ENCODE measurements at regions not wholly inside any gene's neighbourhood (a gene's known extent, or its start where the extent isn't known, plus 50 kb on each side); places are given as distances from the start of the nearest gene placed in this dataset.
"Not testable (repeated sequence)": the region's sequence is repeated elsewhere in the genome, so short reads cannot be mapped to it uniquely, and the experiment has no call there.

GRCh38 chr3:8170971-8171508 lies 330.6 kb upstream of the LMCD1 start:
- Mint-ChIP-seq H3K9me3 (no peaks in the 10 kb centered on the region), H3K4me1 (no peaks in the 10 kb centered on the region), H3K27ac (no peak overlapping the region), H3K4me3 (no peak overlapping the region), H3K27me3 (no peaks in the 10 kb centered on the region)
- DNase-seq (no peak), ATAC-seq (no peak)

DNA sequence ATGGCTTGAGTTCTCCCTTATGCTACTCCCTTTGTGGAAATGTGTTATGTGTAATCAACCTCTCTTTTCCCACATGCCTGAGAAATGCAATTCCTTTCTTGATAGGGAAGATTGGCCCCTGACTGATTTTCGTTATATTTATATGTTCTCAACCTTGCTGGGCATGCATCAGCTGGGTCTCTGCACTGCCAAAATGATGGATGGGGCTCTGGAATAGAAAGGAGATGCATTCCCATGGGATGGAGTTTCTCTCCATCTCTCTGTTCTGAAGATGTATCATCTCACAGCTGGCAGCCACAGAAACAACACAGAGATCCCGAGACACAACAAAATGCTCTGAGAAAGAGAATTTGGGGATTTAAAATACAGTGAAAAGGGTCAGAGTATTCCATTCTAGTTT lies 327.7 kb upstream of the LMCD1 start:
- ATAC-seq (no peak), DNase-seq (no peak)
- H3K4me3 Mint-ChIP-seq = no peak overlapping the region
- no peaks in the 10 kb centered on the region for H3K9me3 Mint-ChIP-seq
- H3K27ac Mint-ChIP-seq = no peak overlapping the region
- H3K4me1 Mint-ChIP-seq = no peaks in the 10 kb centered on the region
- H3K27me3 Mint-ChIP-seq = peaks cover 7% of the 10 kb centered on the region

- Mint-ChIP-seq H3K27me3 (peaks cover 11% of the 10 kb centered on the region), H3K27ac (peak overlapping the region in 1 of 2 donors; percentile 28)
- H3K4me3 Mint-ChIP-seq, ATAC-seq, H3K4me1 Mint-ChIP-seq, DNase-seq, H3K9me3 Mint-ChIP-seq: not testable (repeated sequence)
These were observed 324.7 kb upstream of the LMCD1 start for GRCh38 chr3:8176759-8177483.

- not testable (repeated sequence) for H3K4me1 Mint-ChIP-seq, ATAC-seq, DNase-seq, H3K9me3 Mint-ChIP-seq, H3K27ac Mint-ChIP-seq, H3K4me3 Mint-ChIP-seq
- peaks cover 11% of the 10 kb centered on the region for H3K27me3 Mint-ChIP-seq
These were observed 323.1 kb upstream of the LMCD1 start for GRCh38 chr3:8178516-8178915.

- ATAC-seq = no peak
- H3K27ac Mint-ChIP-seq = no peak overlapping the region
- H3K27me3 Mint-ChIP-seq = peaks cover 11% of the 10 kb centered on the region
These were observed 318.7 kb upstream of the LMCD1 start for GRCh38 chr3:8182904-8183303.

DNA sequence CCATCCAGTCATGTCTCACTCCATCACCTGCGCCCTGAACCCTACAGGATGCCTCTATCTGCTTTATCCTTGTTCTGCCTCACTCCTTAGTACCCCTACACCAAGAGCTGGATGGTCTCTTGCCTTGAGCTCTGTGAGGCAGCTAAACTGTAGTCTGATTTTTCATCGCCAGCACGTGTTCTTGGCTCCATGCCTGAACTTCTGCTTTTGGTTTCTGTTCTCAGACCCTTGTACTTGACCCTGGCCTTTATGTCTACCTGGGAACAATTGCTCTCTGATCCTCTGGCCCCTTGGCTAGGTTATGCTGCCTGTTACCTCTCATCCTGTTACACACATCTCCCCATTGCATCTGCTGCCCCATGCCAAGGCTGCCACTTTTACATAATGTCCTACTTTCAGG lies 318.0 kb upstream of the LMCD1 start:
- Mint-ChIP-seq H3K27me3 (peaks cover 7% of the 10 kb centered on the region), H3K27ac (no peak overlapping the region), H3K4me1 (no peaks in the 10 kb centered on the region), H3K4me3 (no peak overlapping the region), H3K9me3 (no peaks in the 10 kb centered on the region)
- no peak for DNase-seq
- ATAC-seq = no peak

More at GRCh38 chr3:8182904-8183303, 318.7 kb upstream of the LMCD1 start:
- H3K4me1 Mint-ChIP-seq = no peaks in the 10 kb centered on the region
- H3K9me3 Mint-ChIP-seq = no peaks in the 10 kb centered on the region
- H3K4me3 Mint-ChIP-seq = no peak overlapping the region
- DNase-seq = no peak

DNA sequence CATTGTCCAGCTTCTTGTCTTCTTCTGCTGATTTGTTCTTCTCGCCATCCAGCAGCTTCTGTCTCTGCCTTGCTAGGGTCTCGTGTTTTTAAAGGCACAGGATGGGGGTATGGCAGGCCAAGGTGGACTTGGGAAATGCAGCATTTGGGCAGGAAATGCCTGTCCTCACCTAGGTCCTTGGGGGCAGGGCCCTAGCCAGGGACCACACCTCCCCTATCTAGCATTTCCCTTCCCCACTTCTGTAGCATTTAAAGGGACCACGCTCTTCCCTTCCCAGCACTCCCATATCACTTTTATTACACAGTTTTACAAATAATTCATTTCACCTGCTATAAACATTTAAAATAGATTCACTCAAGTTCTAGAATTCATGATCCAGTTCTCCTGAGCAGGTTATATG lies 315.4 kb upstream of the LMCD1 start:
- H3K4me3 Mint-ChIP-seq = no peak overlapping the region
- no peak overlapping the region for H3K27ac Mint-ChIP-seq
- H3K27me3 Mint-ChIP-seq = no peaks in the 10 kb centered on the region

GRCh38 chr3:8187996-8188395 lies 313.6 kb upstream of the LMCD1 start:
- DNase-seq (no peak), ATAC-seq (no peak)
- Mint-ChIP-seq H3K27ac (no peak overlapping the region), H3K4me1 (no peaks in the 10 kb centered on the region), H3K9me3 (peaks cover 7 to 11% of the 10 kb centered on the region in 2 donors), H3K27me3 (no peaks in the 10 kb centered on the region), H3K4me3 (no peak overlapping the region)

More for the DNA sequence above, 315.4 kb upstream of the LMCD1 start:
- DNase-seq (no peak), ATAC-seq (no peak)
- Mint-ChIP-seq H3K4me1 (no peaks in the 10 kb centered on the region), H3K9me3 (peaks cover 1 to 3% of the 10 kb centered on the region in 2 donors)

- ATAC-seq = no peak
- Mint-ChIP-seq H3K27me3 (no peaks in the 10 kb centered on the region), H3K4me3 (no peak overlapping the region), H3K27ac (no peak overlapping the region), H3K4me1 (no peaks in the 10 kb centered on the region), H3K9me3 (peaks cover 7 to 11% of the 10 kb centered on the region in 2 donors)
- no peak for DNase-seq
These were observed 312.6 kb upstream of the LMCD1 start for GRCh38 chr3:8189051-8189450.

GRCh38 chr3:8191406-8191805 lies 310.2 kb upstream of the LMCD1 start:
- ATAC-seq (no peak), DNase-seq (no peak)
- no peaks in the 10 kb centered on the region for H3K4me1 Mint-ChIP-seq
- H3K27me3 Mint-ChIP-seq = peaks cover 6% of the 10 kb centered on the region
- H3K27ac Mint-ChIP-seq = no peak overlapping the region
- H3K4me3 Mint-ChIP-seq = no peak overlapping the region
- peaks cover 7 to 11% of the 10 kb centered on the region in 2 donors for H3K9me3 Mint-ChIP-seq

GRCh38 chr3:8197384-8197783 lies 304.2 kb upstream of the LMCD1 start:
- Mint-ChIP-seq H3K27me3 (peaks cover 11% of the 10 kb centered on the region), H3K4me3 (no peak overlapping the region), H3K27ac (no peak overlapping the region), H3K9me3 (no peaks in the 10 kb centered on the region), H3K4me1 (no peaks in the 10 kb centered on the region)
- no peak for ATAC-seq
- DNase-seq = no peak

DNA sequence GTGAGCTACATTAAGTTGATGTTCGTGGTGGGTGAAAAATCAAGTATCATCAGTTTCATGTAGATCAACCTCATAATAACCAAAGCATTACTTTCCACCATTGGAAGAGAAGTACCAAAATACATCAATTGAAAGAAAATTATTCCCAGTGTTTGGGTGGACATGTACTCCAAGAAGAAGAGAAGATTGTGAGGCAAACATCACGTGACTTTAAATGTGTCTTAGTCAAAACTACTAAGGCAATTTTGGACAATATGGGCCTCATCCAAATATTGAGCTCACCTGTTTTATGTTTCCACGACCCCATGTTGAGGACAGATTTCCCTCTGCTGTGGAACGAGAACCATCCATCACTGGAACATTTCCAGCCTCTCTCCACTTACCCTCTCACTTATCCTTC lies 303.0 kb upstream of the LMCD1 start:
- ATAC-seq (no peak), DNase-seq (no peak)
- no peaks in the 10 kb centered on the region for H3K4me1 Mint-ChIP-seq
- no peak overlapping the region for H3K27ac Mint-ChIP-seq
- no peak overlapping the region for H3K4me3 Mint-ChIP-seq
- peaks cover 11% of the 10 kb centered on the region for H3K27me3 Mint-ChIP-seq
- no peaks in the 10 kb centered on the region for H3K9me3 Mint-ChIP-seq

- Mint-ChIP-seq H3K27ac (no peak overlapping the region), H3K4me3 (no peak overlapping the region), H3K27me3 (peaks cover 9% of the 10 kb centered on the region), H3K4me1 (no peaks in the 10 kb centered on the region), H3K9me3 (no peaks in the 10 kb centered on the region)
- ATAC-seq (no peak), DNase-seq (no peak)
These were observed 300.6 kb upstream of the LMCD1 start for GRCh38 chr3:8200996-8201395.

- DNase-seq (no peak), ATAC-seq (no peak)
- Mint-ChIP-seq H3K4me3 (no peak overlapping the region), H3K27me3 (peaks cover under 1% of the 10 kb centered on the region), H3K27ac (no peak overlapping the region), H3K9me3 (no peaks in the 10 kb centered on the region), H3K4me1 (no peaks in the 10 kb centered on the region)
These were observed 299.7 kb upstream of the LMCD1 start for GRCh38 chr3:8201886-8202285.

- H3K27ac Mint-ChIP-seq = no peak overlapping the region
- no peaks in the 10 kb centered on the region for H3K9me3 Mint-ChIP-seq
- no peak overlapping the region for H3K4me3 Mint-ChIP-seq
- H3K27me3 Mint-ChIP-seq = no peaks in the 10 kb centered on the region
- no peaks in the 10 kb centered on the region for H3K4me1 Mint-ChIP-seq
- no peak for DNase-seq
- no peak for ATAC-seq
These were observed 297.3 kb upstream of the LMCD1 start for GRCh38 chr3:8204331-8204730.

DNA sequence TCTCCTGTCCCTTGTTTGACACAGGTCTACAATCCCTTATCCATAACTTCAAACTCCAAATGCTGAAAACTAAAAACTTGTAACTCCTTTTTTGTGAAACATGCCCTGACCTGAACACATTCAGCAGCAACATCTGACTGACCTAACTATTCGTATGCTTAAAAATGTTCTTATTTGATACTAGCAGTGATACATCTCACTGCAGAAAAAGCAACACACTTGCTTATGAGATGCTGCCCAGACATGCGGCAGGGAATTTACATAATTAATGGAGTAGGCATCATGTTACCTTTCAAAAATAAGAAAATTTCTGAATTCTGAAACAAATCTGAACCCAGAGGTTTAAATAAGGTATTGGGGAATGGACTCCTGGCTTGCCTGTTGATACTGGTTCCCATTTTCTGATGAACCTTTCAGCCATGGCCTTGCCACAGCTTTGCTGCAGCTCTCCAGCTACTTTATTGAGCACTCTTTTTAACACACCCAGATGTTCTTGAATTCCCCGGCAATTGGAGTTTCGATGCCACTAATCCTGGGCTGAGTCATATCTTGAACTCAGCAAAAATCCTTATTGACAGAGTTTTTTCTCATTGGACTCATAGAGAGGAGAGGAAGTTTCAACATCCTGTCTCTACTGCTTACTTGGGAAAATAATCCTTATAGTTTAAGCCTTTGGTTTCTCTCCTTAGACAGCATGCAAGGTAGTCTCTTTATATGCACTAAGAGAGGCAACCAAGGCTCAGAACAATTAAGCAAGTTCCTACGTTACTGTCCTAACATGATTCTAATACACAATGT lies 296.6 kb upstream of the LMCD1 start:
- Mint-ChIP-seq H3K27me3 (no peaks in the 10 kb centered on the region), H3K4me1 (no peaks in the 10 kb centered on the region), H3K27ac (no peak overlapping the region), H3K9me3 (no peaks in the 10 kb centered on the region), H3K4me3 (no peak overlapping the region)
- DNase-seq = no peak
- no peak for ATAC-seq
